Liver (tissue), 3 donors: ENCODE measurements at regions not wholly inside any gene's neighbourhood (a gene's known extent, or its start where the extent isn't known, plus 50 kb on each side); places are given as distances from the start of the nearest gene placed in this dataset.

Experiments
- CTCF ChIP-seq: fragments of 150-350 bp; IDR thresholded peaks from 2 replicates; pipeline ENCODE4 v1.5.1; 2017; ENCODE audit warnings: improper control_type of control experiment, low read depth, low read length; ENCODE audit not compliant: missing input control
- RAD21 ChIP-seq, 2 donors: IDR thresholded peaks; 2 replicates each; pipeline ENCODE4 v1.6.1; 2016; ENCODE audit warnings: antibody characterized with exemption in 2 of 2, mild to moderate bottlenecking in 2 of 2
- REST ChIP-seq: IDR thresholded peaks from 2 replicates; pipeline ENCODE4 v1.6.1; 2016; ENCODE audit warnings: antibody characterized with exemption, mild to moderate bottlenecking
- donor health status: healthy.
- donor health status: healthy.

GRCh38 chr16:85242140-85242539 is 129.9 kb upstream of the CIBAR2 start:
- TF ChIP-seq RAD21 (IDR thresholded peaks at IDR 0.05) (no peak), CTCF (no peak), REST (no peak)
